ENCODE measurements at regions not wholly inside any gene's neighbourhood (a gene's known extent, or its start where the extent isn't known, plus 50 kb on each side); places are given as distances from the start of the nearest gene placed in this dataset.

- TF ChIP-seq, protein P1, sequence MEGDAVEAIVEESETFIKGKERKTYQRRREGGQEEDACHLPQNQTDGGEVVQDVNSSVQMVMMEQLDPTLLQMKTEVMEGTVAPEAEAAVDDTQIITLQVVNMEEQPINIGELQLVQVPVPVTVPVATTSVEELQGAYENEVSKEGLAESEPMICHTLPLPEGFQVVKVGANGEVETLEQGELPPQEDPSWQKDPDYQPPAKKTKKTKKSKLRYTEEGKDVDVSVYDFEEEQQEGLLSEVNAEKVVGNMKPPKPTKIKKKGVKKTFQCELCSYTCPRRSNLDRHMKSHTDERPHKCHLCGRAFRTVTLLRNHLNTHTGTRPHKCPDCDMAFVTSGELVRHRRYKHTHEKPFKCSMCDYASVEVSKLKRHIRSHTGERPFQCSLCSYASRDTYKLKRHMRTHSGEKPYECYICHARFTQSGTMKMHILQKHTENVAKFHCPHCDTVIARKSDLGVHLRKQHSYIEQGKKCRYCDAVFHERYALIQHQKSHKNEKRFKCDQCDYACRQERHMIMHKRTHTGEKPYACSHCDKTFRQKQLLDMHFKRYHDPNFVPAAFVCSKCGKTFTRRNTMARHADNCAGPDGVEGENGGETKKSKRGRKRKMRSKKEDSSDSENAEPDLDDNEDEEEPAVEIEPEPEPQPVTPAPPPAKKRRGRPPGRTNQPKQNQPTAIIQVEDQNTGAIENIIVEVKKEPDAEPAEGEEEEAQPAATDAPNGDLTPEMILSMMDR (IDR thresholded peaks at IDR 0.05), result no peak
- TF ChIP-seq EP300 (IDR thresholded peaks at IDR 0.05) (no peak), POLR2AphosphoS5 (IDR thresholded peaks at IDR 0.05) (no peak), POLR2A (IDR thresholded peaks at IDR 0.05) (no peak)
- H3K4me1 ChIP-seq, result no peaks in the 10 kb centered on the region
- no peak for ATAC-seq
- H3K4me3 ChIP-seq, result no peak overlapping the region
- H3K27me3 ChIP-seq, result peaks cover 30% of the 10 kb centered on the region
- H3K36me3 ChIP-seq, result no peaks in the 10 kb centered on the region
- H3K9me3 ChIP-seq, result no peaks in the 10 kb centered on the region
- 84% methylated on average over 4 of the region's 14 CpGs; no CpG with 5 or more reads in 1 of the 2 donors for WGBS, 2 donors (ENCODE audit: low coverage in 1 of 2)
- H3K27ac ChIP-seq, result no peak overlapping the region
Measured at GRCh38 chr11:71102251-71102995, 150.0 kb downstream of the SHANK2 start.

- H3K27me3 ChIP-seq, result peaks cover 36% of the 10 kb centered on the region
- TF ChIP-seq EP300 (IDR thresholded peaks at IDR 0.05), result no peak
- no peak for TF ChIP-seq POLR2A (IDR thresholded peaks at IDR 0.05)
- no peak for TF ChIP-seq POLR2AphosphoS5 (IDR thresholded peaks at IDR 0.05)
- TF ChIP-seq, protein P1 (IDR thresholded peaks at IDR 0.05), result no peak
- no peak for ATAC-seq
- no peaks in the 10 kb centered on the region for H3K4me1 ChIP-seq
- H3K27ac ChIP-seq, result no peak overlapping the region
- no peak overlapping the region for H3K4me3 ChIP-seq
- no peaks in the 10 kb centered on the region for H3K9me3 ChIP-seq
- 60 to 74% methylated on average over 2 to 5 of the region's 17 CpGs for WGBS, 2 donors (ENCODE audit: low coverage in 1 of 2)
- H3K36me3 ChIP-seq, result no peaks in the 10 kb centered on the region
Measured at GRCh38 chr11:71101606-71102005, 150.8 kb downstream of the SHANK2 start.

- no peak for ATAC-seq
- Histone ChIP-seq H3K36me3 (no peaks in the 10 kb centered on the region), H3K9me3 (no peaks in the 10 kb centered on the region), H3K4me3 (no peak overlapping the region), H3K27me3 (peaks cover 41% of the 10 kb centered on the region), H3K27ac (no peak overlapping the region), H3K4me1 (no peaks in the 10 kb centered on the region)
- WGBS, 2 donors (ENCODE audit: low coverage in 1 of 2), result 77 to 81% methylated on average over 4 to 7 of the region's 7 CpGs
- TF ChIP-seq POLR2A (IDR thresholded peaks at IDR 0.05) (no peak), POLR2AphosphoS5 (IDR thresholded peaks at IDR 0.05) (no peak), EP300 (IDR thresholded peaks at IDR 0.05) (no peak)
- TF ChIP-seq, protein P1 (IDR thresholded peaks at IDR 0.05), result no peak
Measured at GRCh38 chr11:71101046-71101445, 151.3 kb downstream of the SHANK2 start.

DNA sequence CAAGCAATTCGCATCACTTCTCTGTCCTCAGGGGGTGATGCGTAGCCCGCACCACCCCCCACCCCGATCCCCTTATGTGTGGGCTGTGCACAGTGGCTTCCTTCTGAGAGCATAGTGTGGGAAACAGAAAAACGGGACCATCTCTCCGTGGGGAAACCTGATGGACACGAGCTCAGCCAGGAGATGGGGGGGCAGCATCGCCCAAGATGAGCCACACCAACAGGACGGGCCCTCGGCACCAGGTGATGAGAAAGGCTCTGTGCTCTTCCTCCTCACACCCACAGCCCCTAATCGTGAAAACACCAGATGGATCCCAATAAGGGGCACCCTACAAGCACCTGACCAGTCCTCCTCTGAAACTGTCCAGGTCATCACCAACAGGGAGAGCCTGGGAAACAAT, 153.6 kb downstream of the SHANK2 start:
- Histone ChIP-seq H3K36me3 (no peaks in the 10 kb centered on the region), H3K27ac (no peak overlapping the region), H3K4me3 (no peak overlapping the region), H3K9me3 (no peaks in the 10 kb centered on the region), H3K27me3 (peaks cover 44% of the 10 kb centered on the region), H3K4me1 (no peaks in the 10 kb centered on the region)
- 80 to 88% methylated on average over 5 to 6 of the region's 11 CpGs for WGBS, 2 donors (ENCODE audit: low coverage in 1 of 2)
- no peak for ATAC-seq
- TF ChIP-seq EP300 (IDR thresholded peaks at IDR 0.05) (no peak), POLR2AphosphoS5 (IDR thresholded peaks at IDR 0.05) (no peak), POLR2A (IDR thresholded peaks at IDR 0.05) (no peak)
- TF ChIP-seq, protein P1 (IDR thresholded peaks at IDR 0.05), result no peak

All from gastroesophageal sphincter (tissue), 4 donors.